Fibroblast of lung (primary cell): ENCODE measurements at regions not wholly inside any gene's neighbourhood (a gene's known extent, or its start where the extent isn't known, plus 50 kb on each side); places are given as distances from the start of the nearest gene placed in this dataset.

Experiments
- DNase-seq, 2 donors: peaks; one replicate each; pipeline versions ENCODE4 v3.0.0 to v3.0.0-alpha.2; 2010; ENCODE audit warnings: low read depth in 2 of 2
- H2AFZ ChIP-seq: 2 replicates; pipeline ENCODE4 v1.5.1; 2012; ENCODE audit warnings: low read length, control low read depth, inconsistent platforms
- H3K27ac ChIP-seq: 2 replicates; pipeline ENCODE4 v1.5.1; 2011; ENCODE audit warnings: low read length, control low read depth; ENCODE audit not compliant: insufficient read depth
- H3K27me3 ChIP-seq: 2 replicates; pipeline ENCODE4 v1.5.1; 2011; ENCODE audit warnings: mild to moderate bottlenecking, low read length; ENCODE audit not compliant: control insufficient read depth, insufficient read depth
- H3K36me3 ChIP-seq: 2 replicates; pipeline ENCODE4 v1.5.1; 2011; ENCODE audit warnings: low read length; ENCODE audit not compliant: control insufficient read depth, insufficient read depth
- H3K4me1 ChIP-seq: 2 replicates; pipeline ENCODE4 v1.5.1; 2011; ENCODE audit warnings: low read length; ENCODE audit not compliant: control insufficient read depth, insufficient read depth; ENCODE audit errors: extremely low read depth
- H3K4me2 ChIP-seq: 2 replicates; pipeline ENCODE4 v1.5.1; 2011; ENCODE audit warnings: low read length, control low read depth; ENCODE audit not compliant: insufficient read depth; ENCODE audit errors: extremely low read depth
- H3K4me3 ChIP-seq, 4 experiments: fragments of 200-600 bp in 1 of 4; sonication (generic) in 1 of 4; replicated peaks in 1 of 4; 2 replicates each; pipeline ENCODE4 v1.5.1; 2011 to 2016; ENCODE audit warnings: low read length in 4 of 4, low read depth in 3 of 4, mild to moderate bottlenecking in 3 of 4, control low read depth in 2 of 4, inconsistent platforms in 1 of 4, mixed read lengths in 1 of 4; ENCODE audit not compliant: insufficient read depth in 1 of 4; ENCODE audit errors: control extremely low read depth in 1 of 4
- H3K79me2 ChIP-seq: 2 replicates; pipeline ENCODE4 v1.5.1; 2012; ENCODE audit warnings: mild to moderate bottlenecking, low read length, inconsistent platforms; ENCODE audit not compliant: control insufficient read depth, insufficient read depth
- H3K9ac ChIP-seq: 2 replicates; pipeline ENCODE4 v1.5.1; 2011; ENCODE audit warnings: mild to moderate bottlenecking, low read length, control low read depth; ENCODE audit not compliant: insufficient read depth
- H3K9me3 ChIP-seq: 2 replicates; pipeline ENCODE4 v1.5.1; 2012; ENCODE audit warnings: low read depth, low read length; ENCODE audit not compliant: control insufficient read depth, insufficient read depth
- H4K20me1 ChIP-seq: 2 replicates; pipeline ENCODE4 v1.5.1; 2011; ENCODE audit warnings: low read length; ENCODE audit not compliant: control insufficient read depth, insufficient read depth; ENCODE audit errors: extremely low read depth
- EZH2 ChIP-seq: IDR thresholded peaks from 2 replicates; pipeline ENCODE4 v1.5.1; 2012; ENCODE audit warnings: low read length, control low read depth, mild to moderate bottlenecking; ENCODE audit errors: missing control alignments
- TF ChIP-seq, protein P1 (sequence below), 2 donors: IDR thresholded peaks in 1 of 2; conservative IDR thresholded peaks in 1 of 2; 1 replicate in 1 of 2; 2 replicates in 1 of 2; pipeline ENCODE4 v1.5.1; 2011 to 2012; ENCODE audit warnings: low read length in 2 of 2, control low read depth in 1 of 2, inconsistent platforms in 1 of 2, low read depth in 1 of 2, mild to moderate bottlenecking in 1 of 2

DNA sequence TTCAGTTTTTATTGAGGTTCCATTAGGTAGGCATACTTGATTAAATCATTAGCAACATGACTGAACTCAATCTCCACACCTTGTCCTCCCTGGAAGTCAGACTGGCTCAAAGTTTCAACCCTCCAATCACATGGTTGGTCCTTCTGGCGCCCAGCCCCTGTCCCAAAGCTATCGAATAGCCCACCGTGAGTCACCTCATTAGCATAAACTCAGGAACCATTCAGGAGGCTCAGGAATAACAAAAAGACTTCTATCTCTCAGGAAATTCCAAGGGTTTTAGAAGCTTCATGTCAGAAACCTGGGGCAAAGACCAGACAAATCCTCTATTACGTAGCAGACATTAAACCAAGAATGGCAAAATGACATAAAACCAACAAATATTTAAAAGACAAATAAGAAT lies 78.6 kb downstream of the RGS2 start:
- peak in 1 of 2 donors; percentile 18 for DNase-seq

DNA sequence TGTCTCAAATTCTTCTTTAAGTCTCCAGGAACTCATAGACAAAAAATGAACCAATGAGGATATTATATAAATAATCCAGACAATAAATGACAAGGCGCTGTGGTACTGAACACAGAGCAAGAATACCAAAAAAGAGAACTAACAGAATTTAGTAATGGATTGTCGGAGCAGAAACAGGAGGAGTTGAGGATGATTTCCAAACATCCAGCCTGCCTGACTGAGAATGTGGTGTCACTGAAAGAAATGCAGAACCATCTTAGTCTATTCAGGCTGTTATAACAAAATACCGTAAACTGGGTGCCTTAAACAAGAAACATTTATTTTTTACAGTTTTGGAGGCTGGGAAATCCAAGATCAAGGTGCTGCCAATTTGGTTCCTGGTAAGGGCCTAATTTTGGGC lies 79.7 kb downstream of the RGS2 start:
- Histone ChIP-seq H2AFZ (no peak overlapping the region), H3K36me3 (no peaks in the 10 kb centered on the region), H3K79me2 (no peaks in the 10 kb centered on the region), H3K9ac (no peak overlapping the region), H3K4me3 (no peak overlapping the region), H3K4me2 (no peak overlapping the region), H3K27me3 (no peaks in the 10 kb centered on the region), H4K20me1 (no peaks in the 10 kb centered on the region), H3K4me1 (no peaks in the 10 kb centered on the region), H3K9me3 (no peaks in the 10 kb centered on the region), H3K27ac (no peak overlapping the region)
- DNase-seq = no peak
- no peak for TF ChIP-seq EZH2
- TF ChIP-seq, protein P1, sequence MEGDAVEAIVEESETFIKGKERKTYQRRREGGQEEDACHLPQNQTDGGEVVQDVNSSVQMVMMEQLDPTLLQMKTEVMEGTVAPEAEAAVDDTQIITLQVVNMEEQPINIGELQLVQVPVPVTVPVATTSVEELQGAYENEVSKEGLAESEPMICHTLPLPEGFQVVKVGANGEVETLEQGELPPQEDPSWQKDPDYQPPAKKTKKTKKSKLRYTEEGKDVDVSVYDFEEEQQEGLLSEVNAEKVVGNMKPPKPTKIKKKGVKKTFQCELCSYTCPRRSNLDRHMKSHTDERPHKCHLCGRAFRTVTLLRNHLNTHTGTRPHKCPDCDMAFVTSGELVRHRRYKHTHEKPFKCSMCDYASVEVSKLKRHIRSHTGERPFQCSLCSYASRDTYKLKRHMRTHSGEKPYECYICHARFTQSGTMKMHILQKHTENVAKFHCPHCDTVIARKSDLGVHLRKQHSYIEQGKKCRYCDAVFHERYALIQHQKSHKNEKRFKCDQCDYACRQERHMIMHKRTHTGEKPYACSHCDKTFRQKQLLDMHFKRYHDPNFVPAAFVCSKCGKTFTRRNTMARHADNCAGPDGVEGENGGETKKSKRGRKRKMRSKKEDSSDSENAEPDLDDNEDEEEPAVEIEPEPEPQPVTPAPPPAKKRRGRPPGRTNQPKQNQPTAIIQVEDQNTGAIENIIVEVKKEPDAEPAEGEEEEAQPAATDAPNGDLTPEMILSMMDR (conservative IDR thresholded peaks at IDR 0.05 in 1 of 2, IDR thresholded peaks at IDR 0.05 in 1 of 2; ENCODE audit: low read depth in 1 of 2, low read length in 2 of 2) = no peak

More for the DNA sequence above, 78.6 kb downstream of the RGS2 start:
- H2AFZ ChIP-seq = no peak overlapping the region
- H3K4me2 ChIP-seq = no peak overlapping the region
- no peaks in the 10 kb centered on the region for H3K27me3 ChIP-seq
- no peak overlapping the region for H3K9ac ChIP-seq
- H3K4me1 ChIP-seq = no peaks in the 10 kb centered on the region
- no peaks in the 10 kb centered on the region for H3K79me2 ChIP-seq
- no peak overlapping the region for H3K27ac ChIP-seq
- no peak overlapping the region for H3K4me3 ChIP-seq
- TF ChIP-seq, protein P1 (conservative IDR thresholded peaks at IDR 0.05 in 1 of 2, IDR thresholded peaks at IDR 0.05 in 1 of 2; ENCODE audit: low read depth in 1 of 2, low read length in 2 of 2) = no peak
- TF ChIP-seq EZH2 = no peak
- H3K36me3 ChIP-seq = no peaks in the 10 kb centered on the region
- no peaks in the 10 kb centered on the region for H4K20me1 ChIP-seq
- H3K9me3 ChIP-seq = no peaks in the 10 kb centered on the region

GRCh38 chr1:192889082-192889481 lies 80.2 kb downstream of the RGS2 start:
- H3K4me1 ChIP-seq = no peaks in the 10 kb centered on the region

More at GRCh38 chr1:192889082-192889481, 80.2 kb downstream of the RGS2 start:
- H3K36me3 ChIP-seq = no peaks in the 10 kb centered on the region
- TF ChIP-seq EZH2 = no peak
- TF ChIP-seq, protein P1 (conservative IDR thresholded peaks at IDR 0.05 in 1 of 2, IDR thresholded peaks at IDR 0.05 in 1 of 2; ENCODE audit: low read depth in 1 of 2, low read length in 2 of 2) = no peak
- H3K27ac ChIP-seq = no peak overlapping the region
- no peaks in the 10 kb centered on the region for H4K20me1 ChIP-seq
- no peak overlapping the region for H3K4me2 ChIP-seq
- H3K79me2 ChIP-seq = no peaks in the 10 kb centered on the region
- no peak overlapping the region for H3K9ac ChIP-seq
- H3K4me3 ChIP-seq = no peak overlapping the region
- DNase-seq = no peak
- H3K27me3 ChIP-seq = no peaks in the 10 kb centered on the region
- no peak overlapping the region for H2AFZ ChIP-seq
- no peaks in the 10 kb centered on the region for H3K9me3 ChIP-seq
